MCF 10A (cell line): ENCODE measurements at regions not wholly inside any gene's neighbourhood (a gene's known extent, or its start where the extent isn't known, plus 50 kb on each side); places are given as distances from the start of the nearest gene placed in this dataset.

Experiments used
- BruUV-seq: library from RNA; stranded (reverse); fragments of 400-500 nt; replicated peaks from 2 replicates; lab custom pipeline; 2021; lab: Mats Ljungman, UMichigan
- CTCF ChIA-PET: fragments of 300-600 bp; sonication (Branson Sonifier 250); formaldehyde crosslinking; extraction: SDS; loops from one replicate; lab custom pipeline; 2021; ENCODE audit warnings: antibody characterized with exemption, inconsistent platforms; lab: Yijun Ruan, JAX
- POLR2A ChIA-PET: fragments of 300-600, 350-650 bp; sonication (Branson Sonifier 250); formaldehyde crosslinking; extraction: SDS; loops from one replicate; lab custom pipeline; 2020; ENCODE audit warnings: antibody characterized with exemption, inconsistent platforms; lab: Yijun Ruan, JAX
- DNase-seq: peaks from one replicate; pipeline ENCODE4 v3.0.0-alpha.2; 2018; ENCODE audit not compliant: unreplicated experiment
- H3K27ac Mint-ChIP-seq: one replicate; pipeline ENCODE4 v1.8.0; 2022; ENCODE audit warnings: mild to moderate bottlenecking, low read depth, mixed read lengths; ENCODE audit not compliant: unreplicated experiment
- H3K27me3 Mint-ChIP-seq: one replicate; pipeline ENCODE4 v1.8.0; 2022; ENCODE audit warnings: mixed read lengths; ENCODE audit not compliant: insufficient read depth, unreplicated experiment
- H3K36me3 Mint-ChIP-seq: one replicate; pipeline ENCODE4 v1.8.0; 2022; ENCODE audit warnings: mild to moderate bottlenecking, moderate library complexity, mixed read lengths; ENCODE audit not compliant: insufficient read depth, unreplicated experiment
- H3K4me1 Mint-ChIP-seq: one replicate; pipeline ENCODE4 v1.8.0; 2022; ENCODE audit warnings: mixed read lengths; ENCODE audit not compliant: insufficient read depth, unreplicated experiment
- H3K4me3 Mint-ChIP-seq: one replicate; pipeline ENCODE4 v1.8.0; 2022; ENCODE audit warnings: mild to moderate bottlenecking, moderate library complexity, mixed read lengths; ENCODE audit not compliant: unreplicated experiment
- H3K9me3 Mint-ChIP-seq: one replicate; pipeline ENCODE4 v1.8.0; 2022; ENCODE audit warnings: mixed read lengths; ENCODE audit not compliant: unreplicated experiment
- intact Hi-C: fragments of 100-400 bp; cut with micrococcal nuclease; formaldehyde crosslinking; loops from 2 replicates; pipeline ENCODE4 v1.14.1; 2022
- TF ChIP-seq, protein P1 (sequence below): fragments of 200-600 bp; IDR thresholded peaks from one replicate; pipeline ENCODE4 v1.8.0; 2022; ENCODE audit warnings: antibody characterized with exemption, mild to moderate bottlenecking; ENCODE audit not compliant: unreplicated experiment

DNA sequence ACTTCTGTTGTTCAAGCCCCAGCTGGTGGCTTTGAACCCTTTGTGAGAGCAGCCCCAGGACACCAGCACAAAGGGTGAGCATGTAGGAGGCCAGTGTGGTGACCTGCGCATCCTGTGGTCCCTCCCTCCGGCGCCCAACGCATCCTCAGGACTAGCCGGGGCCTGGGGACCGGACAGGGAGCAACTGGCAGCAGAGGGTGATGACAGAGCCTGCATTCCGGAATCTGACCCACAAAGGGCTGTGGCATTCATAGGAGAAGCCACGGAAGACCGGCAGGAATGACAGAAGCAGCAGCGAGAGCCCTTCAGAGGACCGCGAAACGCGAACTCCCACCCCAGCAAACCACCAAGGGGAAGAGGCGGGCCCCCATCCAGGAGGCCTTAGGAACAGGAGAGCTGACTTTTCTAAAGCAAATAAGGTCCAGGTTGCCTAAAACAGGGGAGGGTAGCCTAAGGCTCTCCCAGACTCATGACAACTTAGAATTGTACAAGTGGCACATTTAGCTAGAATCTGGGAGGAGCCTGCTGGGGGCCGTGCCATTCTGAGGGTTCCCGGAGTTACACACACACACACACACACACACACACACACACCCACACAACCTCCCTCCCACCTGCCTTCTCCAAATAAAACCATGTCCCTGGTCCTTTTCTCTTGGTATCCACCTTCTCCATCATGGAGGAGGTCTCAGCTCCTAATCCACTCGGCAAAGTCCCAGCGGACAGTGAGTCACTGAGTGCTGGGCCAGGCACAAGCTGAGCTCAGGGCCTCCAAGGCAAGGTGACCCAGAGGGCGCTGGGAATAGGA, 232.7 kb downstream of the CTTN start:
- H3K27me3 Mint-ChIP-seq: no peaks in the 10 kb centered on the region
- TF ChIP-seq, protein P1, sequence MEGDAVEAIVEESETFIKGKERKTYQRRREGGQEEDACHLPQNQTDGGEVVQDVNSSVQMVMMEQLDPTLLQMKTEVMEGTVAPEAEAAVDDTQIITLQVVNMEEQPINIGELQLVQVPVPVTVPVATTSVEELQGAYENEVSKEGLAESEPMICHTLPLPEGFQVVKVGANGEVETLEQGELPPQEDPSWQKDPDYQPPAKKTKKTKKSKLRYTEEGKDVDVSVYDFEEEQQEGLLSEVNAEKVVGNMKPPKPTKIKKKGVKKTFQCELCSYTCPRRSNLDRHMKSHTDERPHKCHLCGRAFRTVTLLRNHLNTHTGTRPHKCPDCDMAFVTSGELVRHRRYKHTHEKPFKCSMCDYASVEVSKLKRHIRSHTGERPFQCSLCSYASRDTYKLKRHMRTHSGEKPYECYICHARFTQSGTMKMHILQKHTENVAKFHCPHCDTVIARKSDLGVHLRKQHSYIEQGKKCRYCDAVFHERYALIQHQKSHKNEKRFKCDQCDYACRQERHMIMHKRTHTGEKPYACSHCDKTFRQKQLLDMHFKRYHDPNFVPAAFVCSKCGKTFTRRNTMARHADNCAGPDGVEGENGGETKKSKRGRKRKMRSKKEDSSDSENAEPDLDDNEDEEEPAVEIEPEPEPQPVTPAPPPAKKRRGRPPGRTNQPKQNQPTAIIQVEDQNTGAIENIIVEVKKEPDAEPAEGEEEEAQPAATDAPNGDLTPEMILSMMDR: no peak
- no peaks in the 10 kb centered on the region for H3K36me3 Mint-ChIP-seq
- ChIA-PET POLR2A (no interaction called here), CTCF (interaction anchor here (0.5 to 0.6 kb wide), 2 partner anchors 460 to 1815 kb away, joined by 3 read pairs; no protein-coding TSS in a partner anchor)
- intact Hi-C loops: no loop called here
- no TSS peak for BruUV-seq
- no peak overlapping the region for H3K27ac Mint-ChIP-seq
- no peaks in the 10 kb centered on the region for H3K4me1 Mint-ChIP-seq
- DNase-seq: no peak
- H3K4me3 Mint-ChIP-seq: no peak overlapping the region
- peaks cover 15% of the 10 kb centered on the region for H3K9me3 Mint-ChIP-seq

- TF ChIP-seq, protein P1: no peak
- CTCF ChIA-PET: interaction anchor here (0.6 kb wide), 1 partner anchor 459 kb away, joined by 3 read pairs; no protein-coding TSS in a partner anchor
Observed at GRCh38 chr11:70631624-70632047, 233.3 kb downstream of the CTTN start.

DNA sequence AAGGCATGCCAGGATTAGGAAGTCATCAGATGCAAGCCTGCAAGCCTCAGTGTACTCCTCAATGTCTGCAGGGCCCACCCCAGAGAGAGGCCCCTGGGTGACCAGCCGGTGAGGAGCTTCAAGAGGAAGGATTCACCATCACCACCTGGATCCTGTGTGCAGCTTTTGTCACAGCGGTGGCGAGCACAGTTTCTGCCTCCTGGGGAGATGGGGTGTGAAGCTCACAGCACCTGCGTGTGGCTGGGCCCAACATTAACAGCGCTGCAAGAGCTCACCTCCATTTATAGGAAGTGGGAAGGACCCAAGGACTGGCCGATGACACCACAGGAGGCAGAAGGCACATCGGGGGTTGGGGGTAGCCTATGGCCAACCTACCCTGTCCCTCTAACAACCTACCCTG, 235.3 kb downstream of the CTTN start:
- ChIA-PET POLR2A (no interaction called here), CTCF (no interaction called here)
- intact Hi-C loops: no loop called here
- Mint-ChIP-seq H3K27ac (no peak overlapping the region), H3K9me3 (peaks cover 12% of the 10 kb centered on the region), H3K27me3 (no peaks in the 10 kb centered on the region), H3K36me3 (no peaks in the 10 kb centered on the region), H3K4me3 (no peak overlapping the region), H3K4me1 (no peaks in the 10 kb centered on the region)
- DNase-seq: no peak
- BruUV-seq: no TSS peak
- TF ChIP-seq, protein P1: no peak

More at GRCh38 chr11:70631624-70632047, 233.3 kb downstream of the CTTN start:
- POLR2A ChIA-PET: no interaction called here
- H3K4me3 Mint-ChIP-seq: no peak overlapping the region
- peaks cover 15% of the 10 kb centered on the region for H3K9me3 Mint-ChIP-seq
- no peak for DNase-seq
- H3K4me1 Mint-ChIP-seq: no peaks in the 10 kb centered on the region
- no peak overlapping the region for H3K27ac Mint-ChIP-seq
- intact Hi-C loops: no loop called here
- H3K36me3 Mint-ChIP-seq: no peaks in the 10 kb centered on the region
- BruUV-seq: no TSS peak
- H3K27me3 Mint-ChIP-seq: no peaks in the 10 kb centered on the region

- H3K36me3 Mint-ChIP-seq: no peaks in the 10 kb centered on the region
- no peak overlapping the region for H3K27ac Mint-ChIP-seq
- peaks cover 16% of the 10 kb centered on the region for H3K9me3 Mint-ChIP-seq
- H3K4me1 Mint-ChIP-seq: no peaks in the 10 kb centered on the region
- no peaks in the 10 kb centered on the region for H3K27me3 Mint-ChIP-seq
- no peak overlapping the region for H3K4me3 Mint-ChIP-seq
- intact Hi-C loops: no loop called here
- no TSS peak for BruUV-seq
- ChIA-PET CTCF (no interaction called here), POLR2A (no interaction called here)
- DNase-seq: no peak
- TF ChIP-seq, protein P1: no peak
Observed at GRCh38 chr11:70636659-70637058, 238.3 kb downstream of the CTTN start.
